ENCODE measurements at regions not wholly inside any gene's neighbourhood (a gene's known extent, or its start where the extent isn't known, plus 50 kb on each side); places are given as distances from the start of the nearest gene placed in this dataset.

DNA sequence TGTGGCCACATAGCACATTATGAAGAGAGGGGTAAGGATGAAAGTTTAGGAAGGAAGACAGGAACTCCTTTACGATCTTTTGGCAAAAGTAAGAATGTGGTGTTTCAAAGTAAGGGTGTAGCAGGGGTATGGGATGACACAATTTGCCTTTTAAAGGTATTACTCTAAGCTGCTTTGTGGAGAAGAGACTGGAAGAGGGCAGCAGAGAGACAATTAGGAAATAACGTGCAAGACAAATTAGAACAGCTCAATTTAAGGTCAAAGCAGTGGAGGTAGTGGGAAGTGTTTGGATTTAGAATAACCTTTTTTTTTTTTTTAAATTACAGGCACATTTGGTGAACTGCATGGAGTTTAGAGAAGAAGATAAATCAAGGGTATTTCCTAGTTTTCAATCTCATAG, 342.6 kb downstream of the NOVA1 start:
- H3K36me3 ChIP-seq (ENCODE audit: low read depth, missing control alignments): no peaks in the 10 kb centered on the region
- intact Hi-C loops (cut with DNase I; ENCODE audit: low total_unique reads): no loop called here
- no peaks in the 10 kb centered on the region for H3K4me1 ChIP-seq
- no peak for TF ChIP-seq POLR2A (IDR thresholded peaks at IDR 0.05)
- TF ChIP-seq, protein P1, sequence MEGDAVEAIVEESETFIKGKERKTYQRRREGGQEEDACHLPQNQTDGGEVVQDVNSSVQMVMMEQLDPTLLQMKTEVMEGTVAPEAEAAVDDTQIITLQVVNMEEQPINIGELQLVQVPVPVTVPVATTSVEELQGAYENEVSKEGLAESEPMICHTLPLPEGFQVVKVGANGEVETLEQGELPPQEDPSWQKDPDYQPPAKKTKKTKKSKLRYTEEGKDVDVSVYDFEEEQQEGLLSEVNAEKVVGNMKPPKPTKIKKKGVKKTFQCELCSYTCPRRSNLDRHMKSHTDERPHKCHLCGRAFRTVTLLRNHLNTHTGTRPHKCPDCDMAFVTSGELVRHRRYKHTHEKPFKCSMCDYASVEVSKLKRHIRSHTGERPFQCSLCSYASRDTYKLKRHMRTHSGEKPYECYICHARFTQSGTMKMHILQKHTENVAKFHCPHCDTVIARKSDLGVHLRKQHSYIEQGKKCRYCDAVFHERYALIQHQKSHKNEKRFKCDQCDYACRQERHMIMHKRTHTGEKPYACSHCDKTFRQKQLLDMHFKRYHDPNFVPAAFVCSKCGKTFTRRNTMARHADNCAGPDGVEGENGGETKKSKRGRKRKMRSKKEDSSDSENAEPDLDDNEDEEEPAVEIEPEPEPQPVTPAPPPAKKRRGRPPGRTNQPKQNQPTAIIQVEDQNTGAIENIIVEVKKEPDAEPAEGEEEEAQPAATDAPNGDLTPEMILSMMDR (IDR thresholded peaks at IDR 0.05): peak in 2 of 3 experiments; percentile 24 to 32
- no peak overlapping the region for H3K4me3 ChIP-seq
- no peak for DNase-seq
- WGBS, 2 donors: 37% methylated on average over 2 of the region's 2 CpGs
- H3K27ac ChIP-seq: no peak overlapping the region
- H3K9me3 ChIP-seq: no peaks in the 10 kb centered on the region
- H3K27me3 ChIP-seq: no peaks in the 10 kb centered on the region

DNA sequence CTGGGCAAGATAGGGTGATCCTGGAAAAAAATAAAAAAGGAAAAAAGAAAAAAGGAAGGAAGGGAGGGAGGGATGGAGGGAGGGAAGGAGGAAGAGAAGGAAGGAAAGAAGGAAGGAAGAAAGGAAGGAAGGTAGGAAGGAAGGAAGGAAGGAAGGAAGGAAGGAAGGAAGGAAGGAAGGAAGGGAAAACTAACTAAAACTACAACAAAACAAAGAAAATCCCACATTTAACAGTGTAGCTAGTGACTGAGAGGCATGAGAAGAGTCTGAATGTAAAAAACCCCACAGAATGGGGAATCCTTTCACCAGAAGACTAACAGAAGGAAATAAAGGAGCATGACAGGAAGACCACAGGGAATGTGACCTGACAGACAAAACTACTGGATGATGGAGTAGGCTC, 345.7 kb downstream of the NOVA1 start:
- Histone ChIP-seq H3K4me1 (no peaks in the 10 kb centered on the region), H3K4me3 (no peak overlapping the region), H3K36me3 (ENCODE audit: low read depth, missing control alignments) (no peaks in the 10 kb centered on the region), H3K9me3 (no peaks in the 10 kb centered on the region), H3K27ac (no peak overlapping the region), H3K27me3 (no peaks in the 10 kb centered on the region)
- TF ChIP-seq, protein P1 (IDR thresholded peaks at IDR 0.05): no peak
- TF ChIP-seq POLR2A (IDR thresholded peaks at IDR 0.05): no peak
- DNase-seq: no peak
- intact Hi-C loops (cut with DNase I; ENCODE audit: low total_unique reads): no loop called here

DNA sequence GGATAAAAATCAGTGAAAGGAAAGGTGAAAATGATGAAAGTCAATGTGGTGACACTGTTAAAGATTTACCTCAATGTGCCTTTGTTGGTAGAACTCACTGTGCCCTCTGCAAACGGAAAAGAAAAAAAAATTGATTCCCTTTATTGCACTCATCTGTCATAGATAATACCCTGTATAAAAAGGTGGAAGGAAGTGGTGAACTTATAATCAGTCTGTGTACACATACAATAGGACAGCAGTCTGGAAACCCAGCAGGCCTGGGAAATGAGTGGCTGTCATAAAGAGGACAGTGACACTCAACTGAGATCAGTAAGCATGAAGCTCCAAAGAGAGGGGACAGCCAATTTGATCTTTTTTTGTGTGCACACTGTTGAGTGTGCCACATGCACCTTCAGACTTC, 364.7 kb downstream of the NOVA1 start:
- H3K4me3 ChIP-seq: no peak overlapping the region
- no peaks in the 10 kb centered on the region for H3K4me1 ChIP-seq
- H3K27ac ChIP-seq: no peak overlapping the region
- no peaks in the 10 kb centered on the region for H3K9me3 ChIP-seq
- H3K36me3 ChIP-seq (ENCODE audit: low read depth, missing control alignments): no peaks in the 10 kb centered on the region
- 55 to 81% methylated on average over 1 of the region's 1 CpG for WGBS, 2 donors
- H3K27me3 ChIP-seq: no peaks in the 10 kb centered on the region
- intact Hi-C loops (cut with DNase I; ENCODE audit: low total_unique reads): no loop called here
- DNase-seq: no peak
- TF ChIP-seq, protein P1 (IDR thresholded peaks at IDR 0.05): no peak
- no peak for TF ChIP-seq POLR2A (IDR thresholded peaks at IDR 0.05)

DNA sequence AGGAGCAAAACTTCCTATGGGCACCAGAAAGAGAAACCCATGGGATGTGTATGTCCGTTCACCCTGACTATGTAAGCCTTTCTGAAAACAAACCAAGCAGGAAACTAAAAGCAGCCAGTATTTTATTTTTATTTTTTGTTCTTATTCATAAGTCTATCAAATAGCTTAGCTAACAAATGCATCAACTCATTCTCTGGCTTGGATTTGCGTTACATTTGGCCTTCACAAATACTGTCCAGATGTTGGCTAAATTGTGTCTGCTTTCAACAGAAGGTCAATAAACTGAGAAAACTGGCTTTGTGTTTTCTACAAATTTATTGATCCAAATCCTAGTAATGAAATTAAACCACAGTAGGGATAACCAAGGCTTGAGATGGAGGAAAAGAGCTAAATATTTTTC, 379.0 kb downstream of the NOVA1 start:
- TF ChIP-seq, protein P1 (IDR thresholded peaks at IDR 0.05): no peak
- TF ChIP-seq POLR2A (IDR thresholded peaks at IDR 0.05): no peak
- no peak for DNase-seq
- Histone ChIP-seq H3K9me3 (no peaks in the 10 kb centered on the region), H3K27me3 (no peaks in the 10 kb centered on the region), H3K36me3 (ENCODE audit: low read depth, missing control alignments) (no peaks in the 10 kb centered on the region), H3K4me3 (no peak overlapping the region), H3K4me1 (no peaks in the 10 kb centered on the region), H3K27ac (no peak overlapping the region)
- WGBS, 2 donors: 65 to 66% methylated on average over 2 of the region's 2 CpGs
- intact Hi-C loops (cut with DNase I; ENCODE audit: low total_unique reads): no loop called here

DNA sequence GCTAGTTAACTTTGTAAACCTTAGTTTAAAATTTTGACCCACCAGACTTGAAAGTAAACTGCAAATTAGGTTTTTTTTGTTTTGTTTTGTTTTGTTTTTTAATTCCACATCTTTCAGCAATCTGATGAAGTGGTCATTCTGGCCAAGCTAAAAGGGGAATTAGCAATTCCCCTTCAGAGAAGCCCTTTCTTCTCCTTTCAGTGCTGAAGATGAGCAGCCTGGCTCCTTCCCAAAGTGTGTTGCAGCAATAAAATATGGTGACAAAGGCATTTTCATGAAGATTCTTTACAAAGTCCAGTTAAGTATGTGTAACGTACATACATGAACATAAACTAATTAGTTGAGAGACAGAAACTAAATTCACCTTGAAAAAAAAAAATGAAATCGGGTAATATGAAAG, 380.1 kb downstream of the NOVA1 start:
- intact Hi-C loops (cut with DNase I; ENCODE audit: low total_unique reads): no loop called here
- Histone ChIP-seq H3K9me3 (no peaks in the 10 kb centered on the region), H3K27me3 (no peaks in the 10 kb centered on the region), H3K27ac (no peak overlapping the region), H3K36me3 (ENCODE audit: low read depth, missing control alignments) (no peaks in the 10 kb centered on the region), H3K4me3 (no peak overlapping the region), H3K4me1 (no peaks in the 10 kb centered on the region)
- WGBS, 2 donors: 81 to 93% methylated on average over 2 of the region's 2 CpGs
- TF ChIP-seq POLR2A (IDR thresholded peaks at IDR 0.05): no peak
- TF ChIP-seq, protein P1 (IDR thresholded peaks at IDR 0.05): no peak
- no peak for DNase-seq
